TTC549 (cell line): ENCODE measurements at regions not wholly inside any gene's neighbourhood (a gene's known extent, or its start where the extent isn't known, plus 50 kb on each side); places are given as distances from the start of the nearest gene placed in this dataset.
"Not testable (repeated sequence)": the region's sequence is repeated elsewhere in the genome, so short reads cannot be mapped to it uniquely, and the experiment has no call there.

ENCODE experiments used
- FAIRE-seq: peaks from 2 replicates; lab custom pipeline; 2012; peaks lifted over from hg19 to GRCh38; lab: Jason Lieb, UNC

- FAIRE-seq = no peak
Observed at GRCh38 chr14:41071351-41071750, 535.3 kb upstream of the LRFN5 start.

GRCh38 chr14:41062826-41063225 is 543.9 kb upstream of the LRFN5 start:
- FAIRE-seq = no peak

- no peak for FAIRE-seq
Observed at GRCh38 chr14:41055589-41055988, 551.1 kb upstream of the LRFN5 start.

- FAIRE-seq = no peak
Observed at GRCh38 chr14:41051801-41052200, 554.9 kb upstream of the LRFN5 start.

GRCh38 chr14:41047763-41048162 is 558.9 kb upstream of the LRFN5 start:
- no peak for FAIRE-seq

- no peak for FAIRE-seq
Observed at GRCh38 chr14:41037388-41037787, 569.3 kb upstream of the LRFN5 start.

GRCh38 chr14:41034969-41035368 is 571.7 kb upstream of the LRFN5 start:
- FAIRE-seq = no peak

- no peak for FAIRE-seq
Observed at GRCh38 chr14:41022932-41023331, 583.7 kb upstream of the LRFN5 start.

- no peak for FAIRE-seq
Observed at GRCh38 chr14:41016213-41016612, 590.5 kb upstream of the LRFN5 start.

- FAIRE-seq = no peak
Observed at GRCh38 chr14:41000350-41000749, 606.3 kb upstream of the LRFN5 start.

GRCh38 chr14:40989260-40989659 is 617.4 kb upstream of the LRFN5 start:
- no peak for FAIRE-seq

- no peak for FAIRE-seq
Observed at GRCh38 chr14:40987481-40987880, 619.2 kb upstream of the LRFN5 start.

- FAIRE-seq = no peak
Observed at GRCh38 chr14:40986655-40987054, 620.0 kb upstream of the LRFN5 start.

- FAIRE-seq = no peak
Observed at GRCh38 chr14:40985584-40985983, 621.1 kb upstream of the LRFN5 start.

GRCh38 chr14:40983604-40984003 is 623.1 kb upstream of the LRFN5 start:
- no peak for FAIRE-seq

GRCh38 chr14:40981247-40981646 is 625.4 kb upstream of the LRFN5 start:
- no peak for FAIRE-seq

- not testable (repeated sequence) for FAIRE-seq
Observed at GRCh38 chr14:40960257-40960656, 646.4 kb upstream of the LRFN5 start.

GRCh38 chr14:40955131-40955505 is 651.6 kb upstream of the LRFN5 start:
- FAIRE-seq = no peak

GRCh38 chr14:40954448-40955130 is 652.1 kb upstream of the LRFN5 start:
- not testable (repeated sequence) for FAIRE-seq

GRCh38 chr14:40944521-40944920 is 662.2 kb upstream of the LRFN5 start:
- no peak for FAIRE-seq

GRCh38 chr14:40936861-40937260 is 669.8 kb upstream of the LRFN5 start:
- no peak for FAIRE-seq

GRCh38 chr14:40920380-40920779 is 686.3 kb upstream of the LRFN5 start:
- FAIRE-seq = no peak

- no peak for FAIRE-seq
Observed at GRCh38 chr14:40911141-40911540, 695.5 kb upstream of the LRFN5 start.

- no peak for FAIRE-seq
Observed at GRCh38 chr14:40909906-40910305, 696.8 kb upstream of the LRFN5 start.

- FAIRE-seq = no peak
Observed at GRCh38 chr14:40903709-40904108, 703.0 kb upstream of the LRFN5 start.
